Lung (tissue), 11 donors: ENCODE measurements at regions not wholly inside any gene's neighbourhood (a gene's known extent, or its start where the extent isn't known, plus 50 kb on each side); places are given as distances from the start of the nearest gene placed in this dataset.

Source experiments
- ATAC-seq: fragments of 200-7000 bp; cut with Tn5 transposase; one replicate; pipeline ENCODE4 v1.9.1; 2020; ENCODE audit warnings: moderate number of reproducible peaks; ENCODE audit not compliant: insufficient read depth, low FRiP score
- DNase-seq, 3 donors: peaks; one replicate each; pipeline ENCODE4 v3.0.0-alpha.2; 2013 to 2017
- H3K27ac ChIP-seq, 2 donors: one replicate each; pipeline ENCODE4 v1.5.1; 2013; ENCODE audit warnings: mild to moderate bottlenecking in 2 of 2, moderate library complexity in 2 of 2, control low read depth in 1 of 2, inconsistent platforms in 1 of 2, low read depth in 1 of 2, low read length in 1 of 2
- H3K27me3 ChIP-seq, 3 donors: one replicate each; pipeline ENCODE4 v1.5.1; 2013; ENCODE audit warnings: low read length in 2 of 3; ENCODE audit not compliant: control insufficient read depth in 3 of 3, insufficient read depth in 3 of 3
- H3K36me3 ChIP-seq, 4 donors: one replicate each; pipeline ENCODE4 v1.5.1; 2013; ENCODE audit warnings: low read length in 4 of 4, mild to moderate bottlenecking in 1 of 4, moderate library complexity in 1 of 4; ENCODE audit not compliant: control insufficient read depth in 4 of 4, insufficient read depth in 4 of 4
- H3K4me1 ChIP-seq, 5 donors: one replicate each; pipeline ENCODE4 v1.5.1; 2013; ENCODE audit warnings: low read length in 5 of 5, mild to moderate bottlenecking in 2 of 5, moderate library complexity in 1 of 5; ENCODE audit not compliant: control insufficient read depth in 5 of 5, insufficient read depth in 5 of 5
- H3K4me3 ChIP-seq: one replicate; pipeline ENCODE4 v1.5.1; 2013; ENCODE audit warnings: mild to moderate bottlenecking, control low read depth, moderate library complexity
- H3K9ac ChIP-seq, 2 donors: one replicate each; pipeline ENCODE4 v1.5.1; 2013; ENCODE audit warnings: low read length in 2 of 2, control low read depth in 1 of 2; ENCODE audit not compliant: insufficient read depth in 1 of 2
- H3K9me3 ChIP-seq, 4 donors: one replicate each; pipeline ENCODE4 v1.5.1; 2013; ENCODE audit warnings: low read length in 3 of 4, mild to moderate bottlenecking in 1 of 4, moderate library complexity in 1 of 4; ENCODE audit not compliant: control insufficient read depth in 4 of 4, insufficient read depth in 3 of 4
- CTCF ChIP-seq: IDR thresholded peaks from 2 replicates; pipeline ENCODE4 v1.5.1; 2012; ENCODE audit warnings: mild to moderate bottlenecking; ENCODE audit errors: control extremely low read depth, extremely low read depth
- WGBS, 2 donors: extraction: QIAGEN DNeasy Blood & Tissue Kit; methylation state at CpG; one replicate each; pipeline ENCODE4 v1.1.7; 2013; 5-methylcytosine and 5-hydroxymethylcytosine counted together
- donor health status: control.
- donor health status: control.
- donor health status: Bipolar disorder and iron deficiency.
- donor health status: healthy.
- donor health status: DM: yes; HTN: yes; CAD: no.

- ATAC-seq = no peak
- WGBS, 2 donors = 59 to 76% methylated on average over 2 of the region's 2 CpGs
These were observed 200.9 kb upstream of the MIR17HG start for GRCh38 chr13:91146601-91147000.

DNA sequence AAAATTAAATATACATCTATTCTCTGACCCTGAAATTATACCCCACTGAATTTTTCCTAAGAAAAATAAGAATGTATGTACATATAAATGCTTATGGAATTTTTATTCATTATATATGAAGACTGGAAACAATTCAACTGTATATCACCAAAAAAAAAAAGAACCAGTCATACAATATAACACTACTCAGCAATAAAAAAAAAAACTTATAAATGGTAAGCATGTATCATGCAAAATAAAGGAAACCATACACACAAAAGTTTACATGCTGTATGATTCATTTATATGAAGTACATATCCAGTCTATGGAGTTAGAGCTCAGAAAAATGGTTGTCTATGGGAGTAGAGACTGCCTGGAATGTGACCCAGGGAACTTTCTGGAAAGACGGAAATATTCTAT is 199.4 kb upstream of the MIR17HG start:
- no peak for ATAC-seq

More at GRCh38 chr13:91146601-91147000, 200.9 kb upstream of the MIR17HG start:
- Histone ChIP-seq H3K27ac (no peak overlapping the region), H3K27me3 (no peaks in the 10 kb centered on the region), H3K9me3 (no peaks in the 10 kb centered on the region), H3K36me3 (no peaks in the 10 kb centered on the region), H3K4me1 (peaks cover 0 to 8% (median 0%) of the 10 kb centered on the region in 5 donors), H3K9ac (no peak overlapping the region), H3K4me3 (no peak overlapping the region)
- no peak for TF ChIP-seq CTCF
- DNase-seq = no peak

GRCh38 chr13:91151921-91152320 is 195.6 kb upstream of the MIR17HG start:
- H3K9ac ChIP-seq = no peak overlapping the region
- no peak overlapping the region for H3K27ac ChIP-seq
- ATAC-seq (no peak), DNase-seq (no peak)
- H3K36me3 ChIP-seq = no peaks in the 10 kb centered on the region
- no peak for TF ChIP-seq CTCF
- no peak overlapping the region for H3K4me3 ChIP-seq
- no peaks in the 10 kb centered on the region for H3K27me3 ChIP-seq
- peaks cover 0 to 2% (median 0%) of the 10 kb centered on the region in 5 donors for H3K4me1 ChIP-seq
- no peaks in the 10 kb centered on the region for H3K9me3 ChIP-seq

More for the DNA sequence above, 199.4 kb upstream of the MIR17HG start:
- no peaks in the 10 kb centered on the region for H3K9me3 ChIP-seq
- no peaks in the 10 kb centered on the region for H3K27me3 ChIP-seq
- no peak overlapping the region for H3K9ac ChIP-seq
- no peak overlapping the region for H3K27ac ChIP-seq
- no peak for TF ChIP-seq CTCF
- no peak overlapping the region for H3K4me3 ChIP-seq
- no peaks in the 10 kb centered on the region for H3K36me3 ChIP-seq
- H3K4me1 ChIP-seq = peaks cover 0 to 5% (median 0%) of the 10 kb centered on the region in 5 donors
- no peak for DNase-seq
- 87 to 95% methylated on average over 1 of the region's 1 CpG for WGBS, 2 donors

DNA sequence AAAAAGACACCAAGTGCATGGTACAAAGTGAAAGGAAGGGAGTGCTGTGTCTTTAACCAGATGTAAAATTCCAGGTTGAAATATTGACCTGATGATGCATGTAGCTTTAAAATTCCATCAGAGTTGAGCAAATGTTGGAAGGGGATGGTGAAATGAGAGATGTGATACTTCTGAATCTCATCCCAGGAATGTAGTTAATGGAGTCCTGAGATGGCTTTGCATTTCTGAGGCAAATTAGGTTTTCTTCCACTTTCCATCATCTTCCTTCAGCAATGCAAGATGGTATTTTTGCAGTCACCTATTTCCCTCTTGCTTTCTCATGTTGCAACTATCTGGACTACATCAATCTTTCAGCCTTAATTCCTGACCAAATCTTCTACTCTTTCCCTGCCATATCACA is 194.1 kb upstream of the MIR17HG start:
- no peaks in the 10 kb centered on the region for H3K27me3 ChIP-seq
- H3K4me3 ChIP-seq = no peak overlapping the region
- TF ChIP-seq CTCF = no peak
- H3K36me3 ChIP-seq = no peaks in the 10 kb centered on the region
- no peak for ATAC-seq
- no peak overlapping the region for H3K9ac ChIP-seq
- H3K27ac ChIP-seq = no peak overlapping the region
- H3K4me1 ChIP-seq = peaks cover 0 to 2% (median 0%) of the 10 kb centered on the region in 5 donors
- H3K9me3 ChIP-seq = no peaks in the 10 kb centered on the region
- DNase-seq = no peak
